ENCODE measurements at regions not wholly inside any gene's neighbourhood (a gene's known extent, or its start where the extent isn't known, plus 50 kb on each side); places are given as distances from the start of the nearest gene placed in this dataset.

DNA sequence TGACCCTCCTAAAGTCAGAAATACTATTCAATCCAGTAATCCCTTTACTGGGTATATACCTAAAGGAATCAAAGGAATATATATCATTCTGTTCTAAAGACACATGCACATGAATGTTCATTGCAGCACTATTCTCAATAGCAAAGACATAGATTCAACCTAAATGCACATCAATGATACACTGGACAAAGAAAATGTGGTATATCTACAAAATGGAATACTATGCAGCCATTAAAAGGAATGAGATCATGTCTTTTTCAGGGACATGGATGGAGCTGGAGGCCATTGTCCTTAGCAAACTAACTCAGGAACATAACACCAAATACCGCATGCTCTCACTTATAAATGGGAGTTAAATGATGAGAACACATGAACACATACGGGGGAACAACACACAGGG lies 306.0 kb upstream of the EPHA5 start:
- no peak for DNase-seq

DNA sequence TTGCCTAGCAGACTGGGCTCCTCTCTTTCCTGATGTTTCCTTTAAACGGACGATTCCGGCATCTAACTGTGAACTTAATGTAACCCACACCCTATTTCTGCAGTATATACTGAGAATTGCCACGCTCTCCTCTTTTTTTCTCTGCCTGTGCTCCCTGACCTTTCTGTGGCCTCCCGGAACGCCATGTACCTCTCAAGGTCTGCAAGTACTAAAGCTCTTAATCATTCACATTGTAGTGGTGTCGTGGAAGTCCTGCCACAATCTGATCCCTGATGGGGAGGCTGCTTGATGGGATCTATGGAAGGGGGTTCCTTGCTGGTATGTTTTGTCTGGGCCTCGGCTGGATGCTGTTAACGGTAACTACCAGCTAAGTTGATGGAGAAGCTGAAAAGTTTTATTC lies 302.9 kb upstream of the EPHA5 start:
- no peak for DNase-seq

DNA sequence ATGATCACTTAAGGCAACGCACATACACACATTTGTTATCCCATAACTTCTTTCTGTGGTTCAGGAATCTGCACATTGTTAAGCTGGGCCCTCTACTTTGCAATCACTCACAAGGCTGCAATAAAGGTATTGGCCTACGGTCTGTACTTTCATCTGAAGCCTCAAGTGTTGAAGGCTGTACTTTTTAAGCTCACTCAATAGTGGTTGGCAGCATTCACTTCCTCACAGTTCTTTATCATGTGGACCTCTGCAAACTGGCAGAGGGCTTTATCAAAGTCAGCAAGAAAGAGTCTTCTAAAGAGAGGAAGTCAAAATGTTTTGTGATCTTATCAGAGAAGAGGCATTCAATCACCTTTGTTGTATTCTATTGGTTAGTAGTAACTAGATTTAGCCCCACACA lies 301.4 kb upstream of the EPHA5 start:
- no peak for DNase-seq

DNA sequence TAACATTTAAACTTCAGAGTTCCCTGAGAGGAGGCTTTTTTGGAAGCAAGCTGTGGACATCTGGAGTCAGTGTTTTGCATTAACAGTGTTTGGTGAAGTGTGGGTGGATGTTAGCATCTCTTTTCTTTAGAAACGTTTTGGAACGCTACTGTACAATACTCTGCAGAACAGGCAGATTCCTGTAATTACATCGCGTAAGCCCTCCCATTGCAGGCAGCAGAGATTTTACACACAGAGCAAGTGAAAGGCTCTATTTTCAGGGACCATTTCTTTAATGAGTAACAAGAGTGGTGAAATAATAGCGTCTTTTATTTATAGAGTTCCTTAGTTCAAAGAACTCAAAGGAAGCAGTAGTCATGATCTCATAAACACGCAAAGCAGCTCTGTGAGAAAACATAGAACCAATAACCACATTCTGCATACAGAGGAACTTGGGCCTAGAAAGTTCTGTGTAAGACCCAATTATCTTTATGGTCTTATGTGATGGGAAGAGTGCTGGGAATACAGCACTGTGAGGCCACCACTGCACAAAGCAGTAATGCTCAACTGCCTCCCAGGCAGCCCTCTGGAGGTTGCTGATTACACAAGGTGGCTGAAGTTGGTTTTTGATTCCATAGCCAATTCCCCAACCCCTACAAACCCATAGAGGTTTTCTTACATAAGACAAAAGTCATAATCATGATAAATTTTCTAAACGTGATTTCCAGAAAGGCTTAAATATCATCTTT lies 298.7 kb upstream of the EPHA5 start:
- no peak for DNase-seq

DNA sequence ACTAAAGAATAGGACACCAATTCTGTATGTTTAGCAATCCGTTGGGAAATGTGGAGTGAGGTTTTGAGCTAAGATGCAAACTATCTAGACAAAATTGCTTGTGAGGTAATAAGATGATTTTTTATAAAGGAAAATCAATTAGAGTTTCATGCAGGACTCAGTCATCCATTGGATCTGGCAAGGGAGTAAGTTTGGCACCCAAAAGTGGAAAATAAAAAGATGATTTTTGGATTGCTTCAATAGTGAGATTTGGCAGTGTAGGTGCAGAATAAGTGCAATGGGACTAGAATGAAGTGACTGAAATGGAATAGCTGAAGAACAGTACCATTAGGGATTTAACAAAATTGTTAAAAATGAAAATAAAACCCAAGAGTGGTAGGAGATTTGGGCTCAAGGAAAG lies 290.5 kb upstream of the EPHA5 start:
- DNase-seq = no peak

DNA sequence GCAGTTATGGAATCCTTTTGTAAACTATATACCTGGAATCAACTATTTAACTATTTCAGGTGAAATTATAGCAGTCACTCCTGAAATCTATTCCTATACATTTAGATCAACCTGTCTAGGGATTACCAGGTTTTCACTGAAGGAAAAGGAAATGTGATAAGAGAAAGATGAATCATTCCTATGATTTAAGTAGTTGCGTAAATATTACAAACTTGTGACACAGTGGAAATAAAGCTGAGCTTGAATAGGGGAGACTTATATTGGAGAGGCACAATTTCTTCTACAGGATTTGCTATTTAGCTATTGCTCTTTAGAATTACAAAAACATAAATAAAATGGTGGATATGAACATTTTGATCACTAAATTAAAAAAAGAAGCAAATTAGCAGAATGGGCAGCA lies 284.1 kb upstream of the EPHA5 start:
- no peak for DNase-seq

DNA sequence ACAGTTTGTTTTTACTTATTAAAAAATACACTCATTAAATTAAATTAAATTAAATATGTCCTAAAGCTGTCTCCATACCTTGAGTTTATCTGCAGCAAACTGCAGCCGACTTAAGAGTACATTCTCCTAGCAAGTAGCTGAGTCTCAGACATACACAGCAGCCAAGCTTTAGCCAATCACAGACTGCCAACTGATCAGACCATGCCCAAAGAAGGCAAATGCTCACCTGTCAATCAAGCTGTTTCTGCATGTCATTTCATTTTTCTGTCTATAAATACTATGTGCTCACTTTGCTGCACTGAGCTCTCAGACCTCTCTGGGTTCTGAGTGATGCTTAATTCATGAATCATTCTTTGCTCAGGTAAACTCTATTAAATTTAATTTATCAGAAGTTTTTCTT lies 280.9 kb upstream of the EPHA5 start:
- DNase-seq = no peak

DNA sequence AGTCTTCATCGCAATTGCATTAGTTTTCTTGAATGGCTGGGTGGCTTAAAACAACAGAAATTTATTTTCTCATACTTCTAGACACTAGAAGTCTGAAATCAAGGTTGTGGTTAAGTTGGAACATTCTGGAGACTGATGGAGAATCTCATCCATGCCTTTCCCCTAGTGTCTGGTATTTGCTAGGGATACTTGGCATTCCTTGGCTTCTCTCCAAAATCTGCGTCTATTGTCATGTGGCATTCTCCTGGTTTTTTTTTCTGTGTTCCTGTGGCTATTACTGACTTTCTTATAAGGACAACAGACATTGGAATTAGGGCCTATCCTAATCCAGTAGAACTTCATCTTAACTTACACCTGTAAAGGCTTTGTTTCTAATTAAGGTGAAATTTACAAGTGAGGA lies 272.8 kb upstream of the EPHA5 start:
- DNase-seq = no peak

DNA sequence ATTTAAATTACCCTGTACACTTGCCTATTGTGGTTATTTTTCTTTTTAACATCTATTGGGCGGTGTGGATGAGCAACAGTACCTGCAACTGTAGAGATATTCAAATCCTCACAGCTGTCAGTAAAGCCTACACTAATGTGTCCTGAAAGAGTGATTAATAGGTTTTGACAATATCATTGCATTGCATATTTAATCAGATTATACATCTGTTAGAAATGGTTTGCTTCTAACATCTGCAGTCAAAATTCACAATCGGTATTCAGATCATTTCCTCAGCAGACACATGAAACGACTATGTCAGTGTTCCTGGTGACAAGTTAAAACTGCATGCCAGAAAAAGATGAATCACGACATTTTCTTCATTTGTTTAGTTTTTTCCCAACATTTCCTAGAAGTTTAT lies 254.6 kb upstream of the EPHA5 start:
- DNase-seq = no peak

DNA sequence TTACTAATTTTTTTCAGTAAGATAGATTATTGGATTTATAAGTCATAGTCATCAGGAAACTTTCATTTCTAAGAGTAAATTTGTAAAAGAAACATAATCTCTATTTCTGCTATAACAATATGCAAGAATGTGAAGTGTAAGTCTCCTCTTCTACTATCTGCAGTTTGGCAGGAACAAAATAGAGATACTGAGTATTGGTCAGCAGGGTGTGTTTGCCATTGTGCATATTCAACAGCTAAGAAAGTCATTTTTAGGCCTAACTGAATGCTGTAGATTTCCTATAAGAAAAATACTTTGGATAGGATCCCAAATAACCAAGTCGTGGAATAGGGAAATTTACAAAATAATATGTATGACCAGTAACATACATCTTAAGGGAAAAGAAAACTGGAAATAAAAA lies 253.3 kb upstream of the EPHA5 start:
- DNase-seq = no peak

DNA sequence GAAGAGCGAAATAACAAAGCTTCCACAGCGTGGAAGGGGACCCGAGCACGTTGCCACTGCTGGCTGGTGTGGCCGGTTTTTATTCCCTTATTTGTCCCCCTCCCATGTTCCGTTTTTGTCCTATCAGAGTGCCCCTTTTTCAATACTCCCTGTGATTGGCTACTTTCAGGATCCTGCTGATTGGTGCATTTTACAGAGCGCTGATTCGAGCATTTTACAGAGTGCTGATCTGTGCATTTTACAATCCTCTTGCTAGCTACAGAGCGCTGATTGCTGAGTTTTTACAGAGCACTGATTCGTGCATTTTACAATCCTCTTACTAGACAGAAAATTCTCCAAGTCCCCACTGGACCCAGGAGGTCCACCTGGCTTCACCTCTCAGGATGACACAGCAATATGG lies 250.9 kb upstream of the EPHA5 start:
- no peak for DNase-seq

DNA sequence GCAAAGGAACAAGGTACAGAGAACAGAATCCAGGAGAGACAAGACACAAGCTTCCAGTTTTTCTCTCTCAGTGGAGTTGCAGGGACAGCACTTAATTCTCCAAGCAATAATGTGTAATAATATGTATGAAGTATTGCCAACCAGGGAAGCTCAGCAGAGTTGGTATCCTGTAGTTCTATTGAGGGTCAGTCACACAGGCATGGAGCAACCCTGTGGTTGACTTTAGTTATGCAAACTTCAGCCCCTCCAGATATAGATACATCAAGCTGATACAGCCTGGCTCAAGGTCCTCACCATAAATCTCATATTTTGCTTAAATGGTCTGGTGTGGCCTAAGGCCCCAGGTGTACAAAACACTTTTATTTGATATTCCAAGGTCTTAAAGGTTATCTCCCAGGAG lies 248.6 kb upstream of the EPHA5 start:
- DNase-seq = no peak

DNA sequence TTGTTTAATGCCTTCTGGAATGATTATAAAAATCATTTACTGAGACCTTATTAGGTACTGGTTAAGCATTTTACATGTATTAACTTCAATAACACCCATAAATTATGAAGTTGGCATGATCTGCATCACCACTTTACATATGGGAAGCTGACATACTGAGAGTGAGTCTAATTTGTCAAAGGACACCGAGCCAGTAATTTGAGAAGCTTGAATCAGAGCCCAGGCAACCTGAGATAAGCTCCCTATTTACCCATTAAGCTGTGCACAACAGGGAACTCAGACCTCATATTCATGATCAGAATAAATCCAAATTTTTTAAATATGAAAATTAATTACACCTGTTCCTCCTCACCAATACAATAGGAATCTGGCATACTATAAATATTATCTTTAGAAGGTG lies 247.9 kb upstream of the EPHA5 start:
- no peak for DNase-seq

DNA sequence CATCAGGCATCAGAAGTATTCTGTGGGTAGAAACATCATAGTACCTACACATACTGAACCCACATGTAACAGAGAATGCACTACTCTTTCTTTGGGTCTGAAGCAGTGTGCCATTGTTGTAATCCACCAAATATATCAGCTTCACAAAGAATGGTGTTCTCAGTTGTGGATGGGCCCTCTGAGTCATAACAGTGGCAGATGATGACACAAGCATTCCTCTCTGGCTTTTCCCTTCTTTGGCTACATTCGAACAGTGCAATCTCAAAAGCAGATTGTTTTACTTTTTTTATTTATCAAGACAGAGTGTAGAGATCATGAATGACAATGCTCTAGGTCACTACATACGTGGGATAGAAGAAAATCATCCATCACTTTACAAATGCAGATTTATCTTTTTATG lies 247.2 kb upstream of the EPHA5 start:
- DNase-seq = no peak

DNA sequence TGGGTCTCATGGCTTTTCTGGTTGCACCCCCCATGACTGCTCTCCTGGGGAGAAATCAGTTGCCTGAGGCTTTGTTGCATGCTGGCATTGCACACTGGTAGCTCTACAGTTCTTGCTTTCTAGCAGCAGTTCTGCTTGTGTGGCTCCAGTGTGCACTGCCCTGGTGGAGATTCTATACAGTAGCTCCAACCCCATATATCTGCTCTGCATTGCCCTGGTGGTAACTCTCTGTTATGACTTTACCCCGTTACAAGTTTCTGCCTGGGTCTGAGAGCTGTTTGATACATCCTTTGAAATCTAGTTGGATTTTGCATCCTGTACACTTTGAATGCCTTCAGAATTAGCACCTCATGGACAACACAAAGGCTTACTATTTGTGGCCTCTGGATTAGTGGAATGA lies 241.4 kb upstream of the EPHA5 start:
- DNase-seq = no peak

DNA sequence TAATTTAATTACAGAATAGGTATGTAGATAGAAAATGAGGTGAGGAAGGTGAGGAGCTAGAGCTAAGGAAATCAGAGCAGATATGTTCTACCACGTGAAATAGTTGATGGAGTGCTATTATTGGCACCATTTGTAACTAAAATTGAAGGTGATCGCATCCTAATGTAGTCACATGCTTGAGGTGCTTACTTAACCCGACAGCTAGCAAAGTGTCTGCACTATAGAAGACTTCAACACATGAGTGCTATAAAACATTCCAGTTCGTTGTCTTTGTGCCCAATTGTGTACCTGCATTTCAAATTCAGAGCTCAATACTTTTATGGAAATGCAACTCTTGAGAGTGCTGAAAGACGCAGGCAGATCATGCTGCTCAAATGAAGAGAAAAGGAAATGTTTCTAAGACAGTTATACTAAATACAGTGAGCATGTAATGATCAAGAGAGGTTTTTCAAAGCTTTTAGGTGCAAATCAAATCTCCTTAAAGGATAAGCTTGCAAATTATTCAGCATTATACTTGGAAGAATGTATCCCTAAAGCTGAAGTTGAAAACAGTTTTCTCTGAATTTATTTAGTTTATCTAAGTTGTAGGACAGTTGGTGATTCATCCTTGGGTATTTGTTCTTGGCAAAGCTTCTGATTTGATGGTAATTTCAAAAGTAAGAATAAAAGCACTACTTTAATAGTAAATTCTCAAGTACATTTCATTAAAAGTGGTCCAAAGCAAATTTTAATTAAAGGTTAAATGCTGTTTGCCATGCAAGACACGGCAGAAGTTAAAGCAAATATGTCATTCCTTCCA lies 223.9 kb upstream of the EPHA5 start:
- DNase-seq = no peak

DNA sequence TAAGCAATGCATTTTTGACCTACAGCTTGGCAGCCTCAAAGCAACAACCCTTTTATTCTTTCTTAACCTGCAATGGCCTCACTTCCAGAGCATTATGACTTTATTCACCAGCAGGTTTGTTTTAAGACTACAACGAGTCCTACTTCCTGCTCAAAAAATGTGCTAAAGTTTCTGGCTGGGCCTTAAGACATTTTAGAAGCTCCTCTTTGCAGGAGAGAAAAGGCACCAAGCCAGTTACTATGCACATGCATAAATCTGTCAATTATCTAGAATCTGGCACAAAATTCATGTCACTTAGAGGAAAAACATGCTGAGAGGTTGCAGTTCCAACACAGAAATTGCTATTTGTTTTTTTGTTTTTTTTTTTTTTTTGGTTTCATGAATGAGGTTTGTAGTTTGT lies 223.0 kb upstream of the EPHA5 start:
- no peak for DNase-seq

DNA sequence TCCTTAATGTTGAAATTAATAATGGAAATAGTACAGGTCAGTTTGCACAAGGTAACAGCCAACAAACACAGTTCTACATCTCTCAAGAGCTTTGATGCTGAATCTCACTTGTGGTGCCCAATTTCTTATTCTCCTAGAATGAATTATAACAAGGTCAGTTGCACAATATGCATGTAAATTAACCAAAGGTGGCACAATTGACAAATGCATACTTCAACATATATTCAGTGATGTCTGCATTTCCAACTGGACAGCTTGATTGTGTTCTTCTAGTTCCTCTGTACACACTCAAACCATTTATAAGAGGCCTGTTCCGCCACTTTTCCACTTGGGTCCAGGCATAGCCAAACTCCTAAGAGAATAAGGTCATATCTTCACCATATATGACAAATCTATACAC lies 210.3 kb upstream of the EPHA5 start:
- no peak for DNase-seq

DNA sequence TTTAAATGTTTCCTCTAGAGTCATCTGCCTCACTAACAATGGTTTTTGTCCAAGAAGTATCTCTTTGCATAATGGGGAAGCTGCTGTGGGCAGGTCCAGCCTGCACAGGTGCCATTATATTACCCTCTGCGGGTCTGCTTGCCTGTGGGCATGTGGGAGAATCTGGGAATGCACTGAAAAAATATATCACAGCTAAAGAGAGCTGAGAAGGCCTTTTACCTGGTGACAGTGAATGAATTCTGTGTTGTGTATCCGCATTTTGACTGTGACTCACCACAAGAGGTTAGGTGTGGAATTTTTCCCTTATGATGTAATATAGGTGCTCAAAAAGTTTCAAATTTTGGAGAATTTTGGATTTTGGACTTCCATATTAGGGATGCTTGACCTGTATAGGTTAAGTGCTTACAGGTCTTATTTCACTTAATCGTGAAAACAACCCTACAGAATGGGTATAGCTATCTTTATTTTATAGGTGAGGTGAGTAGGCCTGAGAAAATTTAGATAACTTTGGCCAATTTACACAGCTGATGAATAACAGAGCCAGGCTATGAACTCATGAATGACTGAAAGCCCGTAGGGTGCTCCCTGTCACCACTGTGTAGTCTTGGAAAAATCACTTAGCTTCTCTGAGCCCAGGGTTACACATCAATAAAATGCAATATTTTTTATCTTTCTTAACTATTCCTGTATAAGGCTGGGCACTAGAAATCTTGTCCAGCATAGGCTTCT lies 198.0 kb upstream of the EPHA5 start:
- no peak for DNase-seq

DNA sequence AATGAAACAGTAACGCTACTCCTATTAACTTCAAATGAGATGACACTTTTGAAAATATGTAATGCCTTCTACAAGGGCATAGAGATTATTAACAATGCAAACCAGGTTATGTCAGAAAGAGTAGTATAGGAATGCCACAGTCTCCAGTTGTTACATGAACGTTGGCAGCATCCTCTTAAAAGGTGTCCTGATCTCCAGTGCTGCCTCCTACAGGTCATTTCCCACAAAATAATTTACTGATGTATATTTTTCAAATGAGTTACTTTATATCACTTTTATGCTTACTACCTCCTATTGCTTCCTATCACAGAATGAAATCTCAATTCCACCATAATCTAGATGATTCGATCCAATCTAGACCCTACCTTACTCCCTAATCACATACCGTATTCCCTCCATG lies 195.2 kb upstream of the EPHA5 start:
- no peak for DNase-seq

DNA sequence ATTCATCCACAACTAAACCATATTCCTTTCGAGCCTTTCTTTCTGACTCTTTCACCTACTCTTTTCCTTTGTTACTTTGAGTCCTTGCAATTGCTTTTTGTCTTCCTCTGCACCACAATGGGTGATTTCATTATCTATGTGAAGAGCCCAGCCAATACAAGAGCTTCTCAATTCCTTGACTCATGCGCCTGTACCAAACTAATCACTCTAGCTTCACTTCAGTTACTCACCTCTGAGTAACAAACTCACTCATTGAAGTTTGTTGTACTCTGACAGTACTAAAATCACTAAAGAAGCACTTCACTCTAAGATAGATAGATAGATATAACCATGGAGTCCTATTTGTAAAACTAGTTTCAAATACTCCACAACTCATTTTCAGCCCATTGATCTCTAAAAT lies 191.7 kb upstream of the EPHA5 start:
- no peak for DNase-seq

DNA sequence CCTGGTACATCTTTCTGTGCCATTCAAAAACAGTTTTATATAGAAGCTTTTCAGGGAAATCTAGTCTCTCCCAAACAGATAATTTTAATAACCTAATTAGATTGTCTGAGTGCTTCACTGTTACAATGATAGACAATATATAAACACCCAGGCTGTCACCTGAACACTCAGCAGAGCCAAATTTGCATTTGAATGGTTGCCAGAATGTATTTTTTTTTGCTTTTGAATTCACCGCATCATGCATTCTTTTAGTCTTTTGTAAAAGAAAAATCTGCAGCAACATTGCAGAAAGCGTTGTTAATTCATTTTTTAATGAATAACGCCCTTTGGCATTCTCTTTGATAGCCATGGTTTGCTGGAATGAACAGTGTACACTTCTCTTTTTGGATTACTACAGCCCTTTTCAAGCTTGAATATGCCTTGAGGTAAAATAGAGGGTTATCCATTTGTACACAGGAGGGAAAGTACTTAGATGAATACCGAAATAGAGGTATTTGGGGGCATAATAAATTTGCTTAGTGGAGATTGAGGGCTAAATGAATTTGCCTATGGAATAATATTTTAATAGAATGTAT lies 175.0 kb upstream of the EPHA5 start:
- DNase-seq = no peak

DNA sequence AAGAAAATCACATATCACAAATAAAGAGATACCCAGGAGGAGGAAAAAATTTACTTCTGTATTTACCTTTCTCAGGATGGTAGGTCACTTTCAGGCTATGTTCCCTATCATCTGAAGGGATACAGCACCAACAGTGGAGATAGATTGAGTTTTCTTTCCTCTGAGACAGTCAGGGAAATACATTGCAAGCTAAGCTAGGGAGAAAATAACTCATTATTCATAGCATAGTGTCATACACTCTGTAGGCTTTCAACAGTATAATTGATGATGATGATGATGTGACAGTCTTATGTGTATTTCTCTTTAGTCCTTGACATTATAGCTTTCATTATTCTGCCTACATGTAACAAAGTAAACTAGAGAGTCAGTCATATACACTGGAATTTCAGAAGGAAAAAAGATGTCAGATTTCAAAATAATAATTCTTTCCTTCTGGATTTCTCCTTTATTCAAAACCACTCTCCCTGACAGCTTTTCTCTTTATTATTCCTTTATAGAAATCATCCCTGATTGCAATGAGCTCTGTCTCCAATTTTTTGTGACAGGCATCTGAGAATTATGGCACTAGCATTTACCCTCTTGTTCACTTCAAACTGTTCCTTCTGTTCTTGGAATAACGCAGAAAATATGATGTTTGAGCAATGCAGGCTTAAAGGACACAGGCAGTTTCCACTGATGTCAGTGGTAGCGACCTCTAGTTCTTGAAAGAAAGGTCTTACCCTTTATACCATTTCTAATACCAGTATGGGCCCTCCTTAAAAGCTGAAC lies 169.1 kb upstream of the EPHA5 start:
- DNase-seq = no peak

Measured in activated CD4-positive, CD25-positive, alpha-beta regulatory T cell treated with anti-CD3 and anti-CD28 coated beads, Interleukin-2, amount 50 U/mL, for 72 hours (primary cell).